MM.1S (cell line): ENCODE measurements at regions not wholly inside any gene's neighbourhood (a gene's known extent, or its start where the extent isn't known, plus 50 kb on each side); places are given as distances from the start of the nearest gene placed in this dataset.

Source experiments
- DNase-seq: peaks from one replicate; pipeline ENCODE4 v3.0.0-alpha.2; 2015
- H2AFZ ChIP-seq: fragments of 300-600 bp; sonication (generic); 2 replicates; pipeline ENCODE4 v1.6.0; 2016; ENCODE audit warnings: antibody characterized with exemption, low read length
- H3F3A ChIP-seq: fragments of 300-600 bp; sonication (generic); 2 replicates; pipeline ENCODE4 v1.6.1; 2016; ENCODE audit warnings: mild to moderate bottlenecking, antibody characterized with exemption, low read length, moderate library complexity, mixed read lengths; ENCODE audit not compliant: insufficient read depth
- H3K27ac ChIP-seq: fragments of 300-600 bp; sonication (generic); 2 replicates; pipeline ENCODE4 v1.5.1; 2016; ENCODE audit warnings: mild to moderate bottlenecking, low read length
- H3K27me3 ChIP-seq: fragments of 300-600 bp; sonication (generic); replicated peaks from 2 replicates; pipeline ENCODE4 v1.6.0; 2016; ENCODE audit warnings: low read length; ENCODE audit not compliant: insufficient read depth
- H3K36me3 ChIP-seq: fragments of 300-600 bp; sonication (generic); replicated peaks from 2 replicates; pipeline ENCODE4 v1.6.1; 2016; ENCODE audit warnings: mild to moderate bottlenecking, low read length, mixed read lengths; ENCODE audit not compliant: insufficient read depth
- H3K4me1 ChIP-seq: fragments of 300-600 bp; sonication (generic); 2 replicates; pipeline ENCODE4 v1.6.1; 2016; ENCODE audit warnings: low read length, mixed read lengths
- H3K4me2 ChIP-seq: fragments of 300-600 bp; sonication (generic); 2 replicates; pipeline ENCODE4 v1.6.0; 2016; ENCODE audit warnings: low read depth, low read length
- H3K4me3 ChIP-seq: fragments of 300-600 bp; sonication (generic); 2 replicates; pipeline ENCODE4 v1.5.1; 2016; ENCODE audit warnings: low read length, mixed read lengths
- H3K79me2 ChIP-seq: fragments of 300-600 bp; sonication (generic); 2 replicates; pipeline ENCODE4 v1.6.1; 2016; ENCODE audit warnings: mixed run types, low read length, mixed read lengths
- H3K9ac ChIP-seq: fragments of 300-600 bp; sonication (generic); 2 replicates; pipeline ENCODE4 v1.6.1; 2016; ENCODE audit warnings: low read length, mixed read lengths
- H3K9me2 ChIP-seq: fragments of 300-600 bp; sonication (generic); replicated peaks from 2 replicates; pipeline ENCODE4 v1.6.1; 2016; ENCODE audit warnings: mild to moderate bottlenecking, low read length, mixed read lengths; ENCODE audit not compliant: insufficient read depth
- H3K9me3 ChIP-seq: fragments of 300-600 bp; sonication (generic); replicated peaks from 2 replicates; pipeline ENCODE4 v1.6.1; 2016; ENCODE audit warnings: mild to moderate bottlenecking, low read length, mixed read lengths; ENCODE audit not compliant: insufficient read depth
- H4K20me1 ChIP-seq: fragments of 300-600 bp; sonication (generic); 2 replicates; pipeline ENCODE4 v1.6.1; 2016; ENCODE audit warnings: mild to moderate bottlenecking, low read length, moderate library complexity, mixed read lengths; ENCODE audit not compliant: insufficient read depth
- CTCF ChIP-seq: fragments of 300-600 bp; sonication (generic); IDR thresholded peaks from 2 replicates; pipeline ENCODE4 v1.5.1; 2016; ENCODE audit warnings: antibody characterized with exemption, low read length, mixed read lengths
- EZH2 ChIP-seq: fragments of 300-600 bp; sonication (generic); optimal IDR thresholded peaks from 2 replicates; pipeline ENCODE3; 2017; ENCODE audit warnings: low read depth, mild to moderate bottlenecking, antibody characterized with exemption, low read length, mixed read lengths
- EZH2phosphoT487 ChIP-seq: fragments of 300-600 bp; sonication (generic); IDR thresholded peaks from 2 replicates; pipeline ENCODE4 v1.6.1; 2018; ENCODE audit warnings: antibody characterized with exemption, low read length

GRCh38 chr9:99573085-99573484 lies 248.6 kb upstream of the NR4A3 start:
- Histone ChIP-seq H3K9me2 (no peaks in the 10 kb centered on the region), H3K36me3 (no peaks in the 10 kb centered on the region), H3K4me1 (no peaks in the 10 kb centered on the region), H3K4me2 (no peak overlapping the region), H3K9ac (no peak overlapping the region), H2AFZ (no peak overlapping the region), H3F3A (no peaks in the 10 kb centered on the region), H3K4me3 (no peak overlapping the region), H3K79me2 (no peaks in the 10 kb centered on the region), H3K27ac (no peak overlapping the region), H3K27me3 (no peaks in the 10 kb centered on the region), H4K20me1 (no peaks in the 10 kb centered on the region), H3K9me3 (no peaks in the 10 kb centered on the region)
- no peak for TF ChIP-seq EZH2
- TF ChIP-seq EZH2phosphoT487: no peak
- no peak for TF ChIP-seq CTCF
- no peak for DNase-seq

- Histone ChIP-seq H3K27ac (no peak overlapping the region), H3K4me1 (no peaks in the 10 kb centered on the region), H3K36me3 (no peaks in the 10 kb centered on the region), H3K9ac (no peak overlapping the region), H3K79me2 (no peaks in the 10 kb centered on the region), H3K9me2 (no peaks in the 10 kb centered on the region), H3K4me2 (no peak overlapping the region), H3K9me3 (no peaks in the 10 kb centered on the region), H3K27me3 (no peaks in the 10 kb centered on the region), H4K20me1 (no peaks in the 10 kb centered on the region), H3K4me3 (no peak overlapping the region), H2AFZ (no peak overlapping the region), H3F3A (no peaks in the 10 kb centered on the region)
- TF ChIP-seq EZH2phosphoT487: no peak
- DNase-seq: no peak
These were observed 247.8 kb upstream of the NR4A3 start for GRCh38 chr9:99573886-99574285.

GRCh38 chr9:99576002-99576401 lies 245.7 kb upstream of the NR4A3 start:
- Histone ChIP-seq H4K20me1 (no peaks in the 10 kb centered on the region), H3K9ac (no peak overlapping the region), H3K4me2 (no peak overlapping the region), H2AFZ (no peak overlapping the region), H3K4me3 (no peak overlapping the region), H3K36me3 (no peaks in the 10 kb centered on the region), H3K9me3 (no peaks in the 10 kb centered on the region), H3F3A (no peaks in the 10 kb centered on the region), H3K79me2 (no peaks in the 10 kb centered on the region), H3K27me3 (no peaks in the 10 kb centered on the region), H3K27ac (no peak overlapping the region), H3K9me2 (no peaks in the 10 kb centered on the region), H3K4me1 (no peaks in the 10 kb centered on the region)
- no peak for DNase-seq
- TF ChIP-seq EZH2: no peak
- TF ChIP-seq EZH2phosphoT487: no peak
- no peak for TF ChIP-seq CTCF

GRCh38 chr9:99576876-99577275 lies 244.8 kb upstream of the NR4A3 start:
- Histone ChIP-seq H3F3A (no peaks in the 10 kb centered on the region), H3K4me2 (no peak overlapping the region), H3K79me2 (no peaks in the 10 kb centered on the region), H2AFZ (no peak overlapping the region), H3K4me3 (no peak overlapping the region), H3K27me3 (no peaks in the 10 kb centered on the region), H3K9me2 (no peaks in the 10 kb centered on the region), H3K36me3 (no peaks in the 10 kb centered on the region), H3K27ac (no peak overlapping the region), H3K9ac (no peak overlapping the region), H3K9me3 (no peaks in the 10 kb centered on the region), H4K20me1 (no peaks in the 10 kb centered on the region), H3K4me1 (no peaks in the 10 kb centered on the region)
- TF ChIP-seq EZH2phosphoT487 (no peak), CTCF (no peak), EZH2 (no peak)
- no peak for DNase-seq
